Heart left ventricle (tissue), 13 donors: ENCODE measurements at regions not wholly inside any gene's neighbourhood (a gene's known extent, or its start where the extent isn't known, plus 50 kb on each side); places are given as distances from the start of the nearest gene placed in this dataset.

Source experiments
- POLR2A ChIP-seq, 2 donors: fragments of 450-650 bp; IDR thresholded peaks; one replicate each; pipeline ENCODE4 v1.6.1; 2017; ENCODE audit warnings: antibody characterized with exemption in 2 of 2, mild to moderate bottlenecking in 2 of 2, moderate library complexity in 2 of 2
- TF ChIP-seq, protein P1 (sequence below), 12 donors: fragments of 200-600 bp; sonication (generic) in 4 of 12; IDR thresholded peaks; one replicate each; pipeline versions ENCODE4 v1.5.0 to v1.8.0; 2018 to 2022; ENCODE audit warnings: antibody characterized with exemption in 12 of 12, mild to moderate bottlenecking in 5 of 12
- donor health status: ischemic (EF 13 %, LVEDD 7.1; RV severe dilation, severe dysfunction).
- donor health status: DM: no; HTN: yes; CAD: no.
- donor health status: DM: no; HTN: no; CAD: no.
- donor health status: ischemic (EF 25% LVEDD 6.9; RV normal size, moderate dysfunction).
- donor health status: ischemic (EF 25% LVEDD 5.7; RV mildly dilated, moderate dysfunction).
- donor health status: ischemic (EF 35%, LVEDD 5.7; RV mildly dilated, moderate dysfunction).
- donor health status: nonischemic (EF 11% LVEDD 7.7; RV severe dilation, severe dysfunction).
- donor health status: DM: yes; HTN: yes; CAD: no.
- donor health status: PGD.
- donor health status: ischemic (EF 29% LVEDD 5.4; RV normal size, mild dysfunction).
- donor health status: nonischemic (EF 23%, LVEDD 6.1; RV moderate dilation, normal function).

DNA sequence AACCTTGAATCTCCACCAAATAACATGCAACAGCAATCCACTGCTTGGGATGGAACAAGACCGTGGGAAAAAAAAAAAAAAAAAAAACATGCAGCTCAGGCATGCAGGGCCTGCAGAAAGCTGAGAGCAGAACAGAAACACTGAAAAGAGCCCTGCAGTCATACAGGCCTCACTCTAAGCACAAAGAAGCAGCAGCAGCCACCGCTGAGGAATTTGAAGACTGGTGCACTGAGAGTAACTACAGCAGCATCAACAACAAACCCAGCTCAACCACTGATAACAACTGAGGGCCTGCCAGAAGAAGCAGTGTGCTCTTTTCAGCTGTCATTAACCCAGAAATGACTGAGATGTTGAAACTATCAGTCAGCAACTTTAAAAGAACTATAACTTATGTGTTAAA, 354.7 kb upstream of the TMTC1 start:
- TF ChIP-seq, protein P1, sequence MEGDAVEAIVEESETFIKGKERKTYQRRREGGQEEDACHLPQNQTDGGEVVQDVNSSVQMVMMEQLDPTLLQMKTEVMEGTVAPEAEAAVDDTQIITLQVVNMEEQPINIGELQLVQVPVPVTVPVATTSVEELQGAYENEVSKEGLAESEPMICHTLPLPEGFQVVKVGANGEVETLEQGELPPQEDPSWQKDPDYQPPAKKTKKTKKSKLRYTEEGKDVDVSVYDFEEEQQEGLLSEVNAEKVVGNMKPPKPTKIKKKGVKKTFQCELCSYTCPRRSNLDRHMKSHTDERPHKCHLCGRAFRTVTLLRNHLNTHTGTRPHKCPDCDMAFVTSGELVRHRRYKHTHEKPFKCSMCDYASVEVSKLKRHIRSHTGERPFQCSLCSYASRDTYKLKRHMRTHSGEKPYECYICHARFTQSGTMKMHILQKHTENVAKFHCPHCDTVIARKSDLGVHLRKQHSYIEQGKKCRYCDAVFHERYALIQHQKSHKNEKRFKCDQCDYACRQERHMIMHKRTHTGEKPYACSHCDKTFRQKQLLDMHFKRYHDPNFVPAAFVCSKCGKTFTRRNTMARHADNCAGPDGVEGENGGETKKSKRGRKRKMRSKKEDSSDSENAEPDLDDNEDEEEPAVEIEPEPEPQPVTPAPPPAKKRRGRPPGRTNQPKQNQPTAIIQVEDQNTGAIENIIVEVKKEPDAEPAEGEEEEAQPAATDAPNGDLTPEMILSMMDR (IDR thresholded peaks at IDR 0.05) = no peak
- TF ChIP-seq POLR2A (IDR thresholded peaks at IDR 0.05) = no peak
